ENCODE measurements at regions not wholly inside any gene's neighbourhood (a gene's known extent, or its start where the extent isn't known, plus 50 kb on each side); places are given as distances from the start of the nearest gene placed in this dataset.

GRCh38 chr18:10130606-10131005, 216.8 kb downstream of the VAPA start:
- TF ChIP-seq CTCF (IDR thresholded peaks at IDR 0.05; ENCODE audit: insufficient read depth, low read depth, low read length) (no peak), EZH2 (IDR thresholded peaks at IDR 0.05; ENCODE audit: insufficient read depth, low read length) (no peak)

All from astrocyte (in vitro differentiated cells and primary cell).